Stimulated activated CD4-positive, alpha-beta T cell treated with anti-CD3 and anti-CD28 coated beads, Interleukin-1b, Interleukin-23, amount 100 ng/mL, for 24 hours (primary cell): ENCODE measurements at regions not wholly inside any gene's neighbourhood (a gene's known extent, or its start where the extent isn't known, plus 50 kb on each side); places are given as distances from the start of the nearest gene placed in this dataset.

ENCODE experiments used
- DNase-seq, 4 experiments: peaks; one replicate each; pipeline ENCODE4 v3.0.0-alpha.2; 2020; ENCODE audit warnings: low read depth in 4 of 4, low spot score in 1 of 4

DNA sequence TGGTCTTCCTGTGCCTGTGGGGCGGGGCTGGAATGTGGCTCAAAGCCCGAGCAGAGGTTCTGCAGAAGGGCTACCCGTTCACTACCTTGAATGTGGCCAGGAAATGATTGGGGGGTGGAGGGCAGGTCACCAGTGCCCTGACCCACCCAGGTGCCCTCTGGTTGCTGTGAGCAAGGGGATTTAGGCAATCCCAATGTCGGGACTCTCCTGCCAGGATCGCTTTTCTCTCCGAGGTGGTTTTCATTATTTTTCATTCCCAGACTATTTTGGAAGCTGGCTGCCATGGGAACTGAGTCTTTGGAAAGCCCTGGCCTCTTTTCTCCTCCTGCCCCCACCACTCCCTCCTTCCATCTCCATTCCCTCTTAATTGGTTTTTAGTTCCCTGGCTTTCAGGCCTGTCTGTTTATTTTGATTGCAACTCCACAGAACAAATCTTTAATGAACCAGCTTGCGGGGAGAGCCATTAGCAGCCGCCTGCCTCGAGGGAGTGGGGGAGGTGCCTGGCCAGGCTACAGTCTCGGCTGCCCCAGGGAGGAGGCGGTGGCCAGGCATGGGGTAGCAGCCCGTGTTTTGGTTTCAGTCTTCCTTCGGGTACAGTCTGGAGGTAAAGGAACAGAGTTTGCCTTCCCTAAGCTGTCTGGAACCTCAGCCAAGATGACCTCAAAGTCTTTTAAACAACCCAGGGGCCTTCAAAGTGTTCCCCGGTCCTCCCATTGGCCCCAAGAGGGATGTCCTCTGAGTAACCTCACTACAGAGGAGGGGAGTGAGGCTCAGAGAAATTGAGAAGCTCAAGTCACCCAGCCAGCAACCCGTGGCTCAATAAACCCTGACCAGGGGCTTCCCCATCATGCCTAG, 114.4 kb upstream of the HAAO start:
- DNase-seq, result no peak

DNA sequence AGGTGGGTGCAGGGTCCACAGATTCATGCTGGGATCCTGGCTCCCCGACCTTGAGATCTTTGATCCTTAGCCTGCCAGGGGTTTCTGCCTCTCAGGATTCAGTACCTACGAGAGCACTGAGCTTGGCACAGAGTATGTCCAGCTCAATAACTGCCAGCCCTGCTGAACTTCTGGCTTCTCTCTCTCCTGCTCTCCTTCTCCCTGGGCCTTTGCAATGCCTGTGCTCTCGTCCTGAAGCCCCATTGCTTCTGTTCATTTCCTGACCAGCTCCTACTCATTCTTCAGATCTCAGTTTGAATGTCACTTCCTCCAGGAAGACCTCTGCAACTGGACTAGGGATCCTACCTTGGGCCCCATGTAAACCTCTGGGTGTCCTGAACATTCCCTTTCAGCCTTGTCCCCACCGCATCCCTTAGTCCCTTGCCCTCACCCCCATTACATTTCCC, 113.8 kb upstream of the HAAO start:
- DNase-seq, result no peak

DNA sequence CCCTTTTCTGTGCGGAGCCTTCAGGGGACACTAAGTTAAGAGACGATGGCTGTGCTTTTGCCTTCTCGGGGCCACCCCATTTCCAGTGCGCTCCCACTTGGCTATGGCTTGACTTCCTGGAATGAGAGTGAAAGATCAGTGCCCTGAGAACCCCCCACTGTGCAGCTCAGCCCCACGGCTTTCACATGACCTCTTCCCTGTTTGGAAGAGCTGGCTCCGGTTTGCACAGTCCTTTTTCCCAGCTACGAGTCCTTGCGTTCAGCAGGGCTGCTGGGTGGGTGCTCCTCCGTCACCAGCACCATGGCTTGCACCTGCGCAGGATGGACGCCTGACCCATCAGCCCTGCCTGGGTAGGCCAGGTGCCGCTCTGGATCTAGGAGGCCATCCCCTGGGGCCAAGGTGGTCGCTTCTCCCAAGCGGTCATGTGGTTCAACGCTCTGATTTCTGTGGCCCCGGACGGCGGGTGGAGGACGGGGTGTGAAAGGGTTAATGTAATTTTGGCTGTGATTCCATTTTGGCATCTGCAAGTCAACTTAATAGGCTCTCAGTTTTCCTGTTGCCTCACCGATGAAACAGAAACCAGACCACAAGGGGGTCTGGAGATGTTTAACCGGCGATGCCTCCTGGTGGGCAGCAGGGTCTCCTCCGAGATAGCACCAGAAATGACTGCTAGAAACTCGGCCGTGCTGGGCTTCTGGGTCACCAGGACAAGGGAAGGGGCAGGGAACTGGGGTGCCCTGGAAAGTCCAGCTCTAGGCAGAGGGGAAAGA, 113.1 kb upstream of the HAAO start:
- no peak for DNase-seq

DNA sequence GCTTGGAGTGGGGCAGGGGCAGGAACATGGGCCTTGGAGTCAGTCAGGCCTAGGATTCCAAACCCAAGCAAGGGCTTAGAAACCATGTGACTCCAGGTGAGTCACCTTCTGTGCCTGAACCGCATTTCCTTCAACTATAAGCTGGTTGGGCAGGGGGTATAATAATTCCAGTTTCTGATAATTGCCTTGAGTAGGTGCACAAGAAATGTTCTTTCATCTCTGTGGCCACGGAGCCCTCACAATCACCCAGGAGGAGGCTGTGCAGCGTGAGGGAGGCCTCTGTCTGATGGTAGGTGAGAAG, 112.1 kb upstream of the HAAO start:
- no peak for DNase-seq

DNA sequence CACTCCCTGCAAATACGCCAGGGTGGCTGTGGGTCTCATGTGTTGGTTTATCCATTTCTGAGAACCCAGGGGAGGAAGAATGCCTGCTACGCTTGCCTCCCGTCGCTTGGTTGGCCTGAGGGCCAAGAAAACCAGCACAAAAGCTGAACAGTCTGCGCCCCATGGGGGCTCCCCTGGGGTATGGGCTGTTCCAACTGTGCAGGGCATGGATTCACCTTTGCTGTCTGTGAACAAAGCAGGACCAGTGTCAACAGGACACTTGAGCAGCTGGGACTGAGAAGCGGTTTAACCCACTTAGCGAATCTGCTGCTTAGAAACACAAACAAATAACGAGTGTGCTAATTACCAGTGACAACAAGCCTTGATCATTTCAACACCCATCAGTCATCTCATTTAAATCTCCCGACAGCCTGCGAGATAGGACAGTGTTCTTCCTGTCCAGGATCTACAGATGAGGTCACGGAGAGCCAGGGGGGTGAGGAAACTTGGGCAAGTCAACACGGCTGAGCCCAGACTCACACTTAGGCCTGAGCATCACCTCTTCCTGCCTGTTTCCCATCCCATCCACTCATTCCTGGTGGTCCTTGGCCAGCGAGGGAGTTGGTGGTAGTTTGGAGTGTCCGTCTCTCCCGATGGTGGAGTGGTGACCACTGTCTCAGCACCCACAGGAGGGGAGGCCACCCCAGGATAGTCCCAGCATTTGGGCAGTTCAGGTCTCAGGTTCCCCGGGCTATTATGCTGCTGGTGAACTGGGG, 111.6 kb upstream of the HAAO start:
- no peak for DNase-seq

DNA sequence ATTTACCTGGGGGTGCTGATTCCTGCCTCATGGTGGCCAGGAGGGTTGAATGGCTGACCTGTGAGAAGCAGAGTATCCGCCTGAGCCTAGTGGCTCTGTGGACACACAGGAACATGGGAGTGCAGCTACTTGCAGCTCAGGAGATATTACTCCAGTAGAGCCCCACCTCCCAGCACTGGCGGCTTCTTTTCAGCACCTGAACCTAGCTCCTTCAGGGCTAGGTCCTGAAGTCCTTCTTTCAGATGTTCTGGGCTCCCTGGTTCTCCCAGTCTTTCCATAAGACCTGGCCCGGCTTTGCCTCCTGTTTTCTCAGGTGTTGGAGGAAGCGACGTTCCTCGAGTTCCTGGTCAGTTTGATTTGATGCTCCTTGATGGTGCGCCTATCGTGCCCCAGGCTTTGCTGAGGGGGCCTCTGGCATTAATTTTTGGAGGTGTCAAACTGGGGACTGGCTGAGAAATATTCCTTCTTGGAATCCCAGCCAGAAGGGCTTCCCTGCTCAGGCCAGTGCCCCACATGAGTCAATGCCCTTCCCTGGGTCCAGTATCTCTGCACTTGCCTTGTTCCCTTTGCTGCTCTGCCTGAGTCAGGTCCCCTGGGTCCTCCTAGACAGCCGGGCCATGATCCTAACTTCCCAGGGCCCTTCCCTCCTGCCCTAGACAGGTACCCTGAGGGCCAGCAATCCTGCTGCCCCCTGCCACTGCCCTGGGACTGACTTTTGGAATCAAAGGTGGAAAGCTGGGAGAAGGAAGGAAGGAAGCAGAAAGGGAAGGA, 110.7 kb upstream of the HAAO start:
- DNase-seq, result no peak

DNA sequence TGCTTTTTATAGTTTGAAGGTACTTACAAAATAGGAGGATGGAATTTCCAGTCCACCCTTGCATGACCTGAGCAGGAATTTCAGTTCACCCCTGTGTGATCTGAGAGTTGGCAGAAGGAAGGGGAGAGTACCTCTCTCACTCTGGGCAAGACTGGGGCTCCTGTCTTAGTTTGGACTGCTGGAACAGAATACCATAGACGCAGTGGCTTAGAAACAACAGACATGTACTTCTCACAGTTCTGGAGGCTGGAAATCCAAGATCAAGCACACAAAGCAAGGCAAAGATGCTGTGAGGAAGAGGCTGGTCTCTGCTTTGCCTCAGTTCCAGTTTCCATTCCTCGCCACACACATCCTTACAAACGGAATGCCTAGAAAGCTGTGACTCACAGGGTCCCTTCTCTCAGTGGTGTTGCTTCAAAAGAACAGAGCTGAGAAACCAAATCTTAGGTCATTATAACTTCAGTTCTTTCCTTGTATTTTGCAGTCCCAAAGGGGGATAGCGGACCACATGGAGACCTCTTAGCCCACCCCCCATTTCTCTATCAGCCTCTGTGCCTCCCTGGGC, 108.8 kb upstream of the HAAO start:
- DNase-seq, result no peak

DNA sequence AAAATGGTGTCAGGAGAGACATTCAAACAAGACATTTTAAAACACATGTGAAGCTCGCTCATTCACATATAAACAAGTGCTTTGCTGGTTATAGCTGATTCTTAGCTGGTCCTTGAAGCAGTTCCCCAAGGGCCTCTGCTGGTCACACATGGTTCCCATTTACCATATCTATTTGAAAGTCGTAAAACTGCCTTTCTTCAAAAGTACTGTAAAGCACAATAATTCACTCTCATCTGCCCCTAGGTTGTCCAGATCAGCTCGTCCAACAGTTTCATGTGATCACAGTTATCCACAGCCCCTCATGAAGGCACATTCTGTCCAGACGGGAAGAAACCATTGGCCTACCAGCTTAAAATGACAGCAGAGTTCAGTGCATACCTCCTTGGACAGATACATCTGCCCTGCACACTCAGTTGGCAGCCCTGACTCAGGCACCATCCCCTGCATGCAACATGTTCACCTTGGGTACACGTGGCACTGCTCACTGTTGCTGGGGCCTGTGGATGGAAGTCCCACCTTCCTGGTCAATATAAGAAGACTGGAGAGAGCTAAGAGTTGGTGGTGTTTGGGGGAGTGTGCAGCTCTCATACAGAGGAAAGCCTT, 108.0 kb upstream of the HAAO start:
- DNase-seq, result no peak

DNA sequence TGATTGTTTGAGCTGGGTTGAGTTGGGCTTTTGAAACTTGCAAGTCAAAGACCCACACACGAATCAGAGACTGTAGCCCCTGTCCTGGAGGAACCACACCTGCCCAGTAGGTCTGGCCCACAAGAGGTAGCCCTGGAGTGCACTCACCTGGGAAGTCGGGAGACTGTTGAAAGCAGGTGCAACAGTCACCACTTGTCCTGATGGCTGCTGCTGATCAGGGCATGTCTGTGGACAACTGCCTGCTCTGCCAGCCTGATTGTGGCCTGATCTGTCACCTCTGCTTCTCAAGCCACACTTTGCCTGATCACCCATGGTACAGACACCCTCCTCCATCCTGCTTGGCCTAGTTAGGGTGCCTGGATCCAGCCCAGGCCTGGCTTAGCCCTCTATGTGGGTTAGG, 105.0 kb upstream of the HAAO start:
- DNase-seq, result no peak

DNA sequence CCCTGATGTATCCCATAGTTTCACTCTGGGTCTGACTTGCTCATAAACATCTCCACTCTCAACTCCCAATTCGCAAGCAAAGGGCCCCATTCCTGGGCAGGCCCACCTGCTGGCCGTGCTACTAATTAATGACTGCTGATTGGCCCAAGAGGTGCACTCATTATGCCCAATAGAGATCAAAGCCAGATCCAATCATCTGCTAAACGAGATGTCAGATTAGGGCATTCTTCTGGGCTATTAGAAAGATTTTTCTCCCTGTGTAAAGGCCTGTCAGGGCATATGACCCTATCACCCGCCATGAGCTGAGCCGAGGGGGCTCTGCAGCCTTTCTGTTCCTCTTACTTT, 103.4 kb upstream of the HAAO start:
- DNase-seq, result no peak

DNA sequence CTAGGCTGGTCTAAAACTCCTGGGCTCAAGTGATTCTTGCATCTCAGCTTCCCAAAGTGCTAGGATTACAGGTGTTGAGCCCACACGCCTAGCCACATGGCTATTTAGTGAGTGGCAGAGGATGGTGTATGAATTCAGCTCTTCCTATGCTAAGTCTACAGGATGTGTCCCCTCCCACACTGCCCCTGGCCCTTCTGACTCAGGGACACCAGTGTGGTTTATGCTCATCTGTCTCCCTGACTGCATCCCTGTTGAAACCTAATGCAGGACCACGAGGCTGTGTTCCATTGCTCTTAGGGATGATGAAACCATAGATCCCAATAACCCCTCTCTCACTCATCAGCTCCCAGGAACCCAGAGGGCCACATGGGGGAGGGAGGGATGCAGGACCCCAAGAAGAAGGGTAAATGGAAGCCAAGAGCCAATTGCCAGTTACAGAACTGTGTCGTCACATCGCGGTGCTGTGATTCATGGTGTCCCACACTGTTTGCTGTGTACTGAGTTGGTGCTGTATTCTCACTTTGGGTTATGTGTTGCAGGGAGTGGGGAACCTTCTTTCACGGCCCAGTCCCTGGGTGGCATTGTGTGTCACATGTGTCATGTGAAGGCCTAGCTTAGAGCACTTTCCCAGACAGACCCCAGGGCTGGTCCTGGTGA, 102.9 kb upstream of the HAAO start:
- no peak for DNase-seq

DNA sequence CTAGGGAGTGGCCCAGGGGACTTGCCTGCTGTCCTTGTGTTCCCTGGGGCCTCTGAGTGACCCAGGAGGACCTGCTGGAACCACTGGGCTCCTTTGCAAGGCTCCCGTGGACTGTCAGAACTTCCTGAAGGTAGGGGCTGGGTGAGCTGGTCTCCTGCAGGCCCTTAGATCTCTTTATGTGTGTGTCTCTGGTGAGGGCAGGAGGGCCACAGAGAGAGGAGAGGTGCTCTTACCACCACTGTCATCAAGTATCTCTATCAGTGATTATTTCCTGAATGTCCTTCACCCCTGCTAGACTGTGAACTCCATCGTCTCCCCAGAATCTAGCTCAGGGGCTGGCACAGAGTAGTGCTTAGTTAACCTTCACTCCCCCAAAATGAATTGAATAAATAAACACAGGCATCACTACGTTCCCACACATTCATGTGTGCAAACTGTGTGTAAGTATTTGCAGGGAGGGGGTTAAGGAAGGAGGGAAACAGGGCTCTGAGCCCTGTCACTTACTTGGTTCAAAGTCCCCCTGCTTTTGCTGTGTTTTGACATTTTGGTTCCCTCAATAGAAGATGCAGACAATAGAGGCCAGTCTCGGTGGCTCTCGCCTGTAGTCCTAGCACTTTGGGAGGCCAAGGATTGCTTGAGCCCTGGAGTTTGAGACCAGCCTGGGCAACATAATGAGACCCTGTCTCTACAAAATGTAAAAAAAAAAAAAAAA, 100.8 kb upstream of the HAAO start:
- no peak for DNase-seq

DNA sequence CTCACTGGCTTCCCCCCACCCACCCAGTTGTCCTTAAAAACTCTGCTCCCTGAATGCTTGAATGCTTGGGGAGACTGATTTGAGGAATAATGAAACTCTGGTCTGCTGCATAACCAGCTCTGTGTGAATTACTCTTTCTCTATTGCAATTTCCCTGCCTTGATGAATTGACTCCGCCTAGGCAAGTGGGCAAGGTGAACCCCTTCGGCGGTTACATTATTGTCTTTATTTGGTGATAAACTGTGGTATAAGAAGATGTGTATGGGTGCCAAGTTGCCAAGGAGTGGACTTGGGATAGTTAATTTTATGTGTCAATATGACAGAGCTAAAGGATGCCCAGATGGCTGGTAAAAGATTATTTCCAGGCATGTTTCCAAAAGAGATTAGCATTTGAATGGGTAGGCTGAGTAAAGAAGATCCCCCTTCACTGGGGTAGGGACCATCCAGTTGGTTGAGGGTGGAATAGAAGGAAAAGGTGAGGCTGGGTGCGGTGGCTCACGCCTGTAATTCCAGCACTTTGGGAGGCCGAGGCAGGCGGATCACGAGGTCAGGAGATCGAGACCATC, 98.5 kb upstream of the HAAO start:
- DNase-seq, result no peak

DNA sequence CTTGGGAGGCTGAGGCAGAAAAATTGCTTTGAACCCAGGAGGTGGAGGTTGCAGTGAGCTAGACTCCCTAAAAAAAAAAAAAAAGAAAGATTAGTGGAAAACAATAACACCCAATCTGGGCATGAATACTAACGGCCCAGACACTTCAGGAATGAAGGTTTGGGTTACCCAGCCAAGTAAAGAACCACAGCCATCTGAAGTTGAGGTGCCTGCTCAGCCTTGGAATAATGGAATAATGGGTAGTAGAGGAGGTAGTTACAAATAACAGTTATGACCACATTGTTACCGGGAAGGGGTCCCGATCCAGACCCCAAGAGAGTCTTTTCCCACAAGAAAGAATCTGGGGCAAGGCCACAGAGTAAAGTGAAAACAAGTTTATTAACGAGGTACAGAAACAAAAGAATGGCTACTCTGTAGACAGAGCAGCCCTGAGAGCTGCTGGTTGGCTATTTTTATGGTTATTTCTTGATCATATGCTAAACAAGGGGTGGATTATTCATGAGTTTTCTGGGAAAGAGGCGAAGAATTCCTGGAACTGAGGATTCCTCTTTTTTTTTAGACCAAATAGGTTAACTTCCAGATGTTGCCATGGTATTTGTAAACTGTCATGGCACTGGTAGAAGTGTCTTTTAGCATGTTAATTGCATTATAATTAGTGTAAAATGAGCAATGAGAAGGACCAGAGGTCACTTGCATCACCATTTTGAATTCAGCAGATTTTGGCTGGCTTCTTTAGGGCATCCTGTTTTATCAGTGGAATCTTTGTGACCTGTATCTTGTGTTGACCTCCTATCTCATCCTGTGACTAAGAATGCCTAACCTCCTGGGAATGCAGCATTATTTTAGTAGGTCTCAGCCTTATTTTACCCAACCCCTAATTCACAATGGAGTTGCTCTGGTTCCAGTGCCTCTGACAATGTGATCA, 96.2 kb upstream of the HAAO start:
- no peak for DNase-seq

DNA sequence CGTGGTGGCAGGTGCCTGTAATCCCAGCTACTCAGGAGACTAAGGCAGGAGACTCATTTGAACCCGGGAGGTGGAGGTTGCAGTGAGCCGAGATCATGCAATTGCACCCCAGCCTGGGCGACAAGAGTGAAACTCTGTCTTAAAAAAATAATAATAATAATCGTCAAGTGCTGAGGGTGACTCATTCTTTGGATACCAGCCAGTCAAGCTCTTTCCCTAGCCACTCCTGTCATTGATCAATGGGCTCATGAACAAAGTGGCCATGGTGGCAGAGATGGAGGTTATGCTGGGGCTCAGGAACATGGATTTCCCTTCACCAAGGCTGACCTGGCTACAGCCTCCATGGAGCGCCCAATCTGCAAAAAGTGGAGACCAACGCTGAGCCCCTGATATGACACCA, 94.5 kb upstream of the HAAO start:
- DNase-seq, result no peak

DNA sequence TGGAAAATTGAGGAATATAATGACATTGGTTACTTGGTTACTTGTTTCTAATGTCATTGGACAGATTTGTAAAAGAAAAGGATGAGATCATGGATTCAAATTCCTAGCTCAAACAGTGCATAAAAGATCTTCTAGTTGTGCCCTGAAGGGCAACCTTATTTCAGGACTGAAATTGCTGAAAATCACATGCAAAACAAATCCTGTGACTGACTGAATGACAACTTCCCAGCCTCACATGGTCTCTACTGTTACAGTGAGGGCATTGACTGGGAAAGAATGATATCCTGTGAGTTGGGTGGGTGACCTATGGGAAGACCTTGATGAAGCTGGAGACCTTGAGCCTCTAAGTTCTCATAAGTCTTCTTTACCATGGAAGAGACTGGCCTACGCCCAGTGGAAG, 90.4 kb upstream of the HAAO start:
- DNase-seq, result no peak

DNA sequence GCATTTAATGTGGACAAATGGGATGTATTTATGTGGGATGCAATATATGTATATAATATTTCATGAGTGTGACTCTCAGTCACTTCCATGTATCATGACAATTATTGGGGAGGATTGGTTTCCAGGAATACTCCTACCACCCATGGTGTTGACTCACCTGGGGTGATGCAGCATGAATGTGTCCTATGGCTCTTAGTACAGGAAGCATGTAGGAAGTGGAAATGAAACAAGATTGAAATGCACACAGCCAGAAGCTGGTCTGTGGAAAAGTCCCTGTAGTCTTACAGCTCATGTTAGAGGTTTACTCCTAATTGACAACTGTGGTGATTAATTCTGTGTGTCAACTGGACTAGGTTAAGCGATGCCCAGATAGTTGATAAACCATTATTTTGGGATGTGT, 89.3 kb upstream of the HAAO start:
- DNase-seq, result no peak
